NOMO-1 (cell line): ENCODE measurements at regions not wholly inside any gene's neighbourhood (a gene's known extent, or its start where the extent isn't known, plus 50 kb on each side); places are given as distances from the start of the nearest gene placed in this dataset.

Experiments
- DNase-seq, 2 experiments: peaks; one replicate each; lab custom pipeline; 2025; ENCODE audit not compliant: unreplicated experiment in 2 of 2; lab: John Stamatoyannopoulos, UW

- no peak for DNase-seq
These were observed 156.6 kb upstream of the MTNR1B start for GRCh38 chr11:92812841-92813240.

GRCh38 chr11:92819830-92820229 is 149.6 kb upstream of the MTNR1B start:
- DNase-seq: no peak

GRCh38 chr11:92820860-92821259 is 148.6 kb upstream of the MTNR1B start:
- no peak for DNase-seq

- no peak for DNase-seq
These were observed 147.0 kb upstream of the MTNR1B start for GRCh38 chr11:92822410-92822809.

- DNase-seq: no peak
These were observed 143.3 kb upstream of the MTNR1B start for GRCh38 chr11:92826136-92826535.

- DNase-seq: no peak
These were observed 142.8 kb upstream of the MTNR1B start for GRCh38 chr11:92826603-92827002.

GRCh38 chr11:92827132-92827531 is 142.3 kb upstream of the MTNR1B start:
- no peak for DNase-seq

GRCh38 chr11:92828556-92828955 is 140.9 kb upstream of the MTNR1B start:
- DNase-seq: no peak

- no peak for DNase-seq
These were observed 140.3 kb upstream of the MTNR1B start for GRCh38 chr11:92829121-92829520.

GRCh38 chr11:92829671-92830070 is 139.8 kb upstream of the MTNR1B start:
- no peak for DNase-seq

GRCh38 chr11:92830377-92831155 is 138.9 kb upstream of the MTNR1B start:
- DNase-seq: no peak

GRCh38 chr11:92834296-92835020 is 135.0 kb upstream of the MTNR1B start:
- DNase-seq: no peak

- no peak for DNase-seq
These were observed 131.9 kb upstream of the MTNR1B start for GRCh38 chr11:92837595-92837994.

- DNase-seq: no peak
These were observed 130.6 kb upstream of the MTNR1B start for GRCh38 chr11:92838759-92839310.

GRCh38 chr11:92839450-92839849 is 130.0 kb upstream of the MTNR1B start:
- no peak for DNase-seq

GRCh38 chr11:92841719-92842118 is 127.7 kb upstream of the MTNR1B start:
- no peak for DNase-seq

- no peak for DNase-seq
These were observed 126.0 kb upstream of the MTNR1B start for GRCh38 chr11:92843455-92843854.

- DNase-seq: no peak
These were observed 125.3 kb upstream of the MTNR1B start for GRCh38 chr11:92844197-92844596.

- no peak for DNase-seq
These were observed 124.1 kb upstream of the MTNR1B start for GRCh38 chr11:92845390-92845789.

GRCh38 chr11:92845805-92846204 is 123.6 kb upstream of the MTNR1B start:
- no peak for DNase-seq

- DNase-seq: no peak
These were observed 122.8 kb upstream of the MTNR1B start for GRCh38 chr11:92846491-92847125.
